ENCODE measurements at regions not wholly inside any gene's neighbourhood (a gene's known extent, or its start where the extent isn't known, plus 50 kb on each side); places are given as distances from the start of the nearest gene placed in this dataset.

DNA sequence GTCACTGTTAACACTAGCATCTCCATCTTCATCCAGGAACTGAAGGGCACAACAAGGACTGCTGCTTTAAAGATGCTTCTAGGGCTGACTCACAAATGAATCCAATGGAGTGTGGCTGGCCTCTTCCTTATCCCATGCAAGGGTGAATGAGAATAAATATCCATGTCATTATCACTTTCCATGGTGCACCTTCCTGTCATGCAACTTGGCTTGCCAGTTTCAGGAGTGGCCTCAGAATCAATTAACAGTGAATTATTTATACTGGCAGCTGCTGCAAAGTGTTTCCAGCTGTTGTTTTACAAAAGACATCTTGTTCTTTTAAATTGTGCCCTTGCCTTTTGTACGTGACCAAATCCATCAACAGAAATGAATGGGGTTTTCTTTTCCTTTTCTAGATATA is 499.3 kb upstream of the TMEM132C start:
- Mint-ChIP-seq H3K27me3 (ENCODE audit: low read depth) (peaks cover 7% of the 10 kb centered on the region; the same call in 1 of the 2 replicates), H3K9me3 (peaks cover 69% of the 10 kb centered on the region), H3K27ac (no peak overlapping the region), H3K4me3 (no peak overlapping the region), H3K36me3 (peaks cover 54% of the 10 kb centered on the region), H3K4me1 (no peaks in the 10 kb centered on the region; the same call in 1 of the 2 replicates)
- CTCF ChIA-PET, result no interaction called here
- ATAC-seq (no peak), DNase-seq (ENCODE audit: low spot score) (no peak)
- TF ChIP-seq, protein P1, sequence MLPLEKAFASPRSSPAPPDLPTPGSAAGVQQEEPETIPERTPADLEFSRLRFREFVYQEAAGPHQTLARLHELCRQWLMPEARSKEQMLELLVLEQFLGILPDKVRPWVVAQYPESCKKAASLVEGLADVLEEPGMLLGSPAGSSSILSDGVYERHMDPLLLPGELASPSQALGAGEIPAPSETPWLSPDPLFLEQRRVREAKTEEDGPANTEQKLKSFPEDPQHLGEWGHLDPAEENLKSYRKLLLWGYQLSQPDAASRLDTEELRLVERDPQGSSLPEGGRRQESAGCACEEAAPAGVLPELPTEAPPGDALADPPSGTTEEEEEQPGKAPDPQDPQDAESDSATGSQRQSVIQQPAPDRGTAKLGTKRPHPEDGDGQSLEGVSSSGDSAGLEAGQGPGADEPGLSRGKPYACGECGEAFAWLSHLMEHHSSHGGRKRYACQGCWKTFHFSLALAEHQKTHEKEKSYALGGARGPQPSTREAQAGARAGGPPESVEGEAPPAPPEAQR (CRISPR knock-in tag; IDR thresholded peaks at IDR 0.05), result no peak
- no peak for TF ChIP-seq MXD4 (CRISPR knock-in tag; IDR thresholded peaks at IDR 0.05; ENCODE audit: borderline replicate concordance)
- TF ChIP-seq JAZF1 (CRISPR knock-in tag; IDR thresholded peaks at IDR 0.05), result no peak
- POLR2A ChIA-PET, result no interaction called here

DNA sequence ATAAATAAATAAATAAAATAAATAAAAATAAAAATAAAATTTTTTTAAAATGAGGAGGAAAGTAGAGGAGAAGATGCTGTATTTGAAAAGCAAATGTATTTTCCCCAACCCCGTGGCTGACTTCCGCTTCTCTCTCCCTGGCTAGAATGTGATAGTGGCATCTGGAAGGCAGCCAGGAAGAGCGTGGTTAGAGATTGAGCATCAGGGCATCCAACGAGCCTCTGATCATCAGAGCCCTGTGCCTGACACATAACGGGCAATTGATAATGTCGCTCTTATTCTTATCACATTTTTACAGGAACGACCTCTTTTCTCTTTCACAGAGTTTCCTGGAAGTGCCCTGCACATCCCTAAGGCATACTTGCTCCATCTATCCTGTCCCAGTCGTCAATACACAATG is 496.9 kb upstream of the TMEM132C start:
- Mint-ChIP-seq H3K4me1 (no peaks in the 10 kb centered on the region; the same call in 1 of the 2 replicates), H3K36me3 (peaks cover 61% of the 10 kb centered on the region), H3K27ac (no peak overlapping the region), H3K27me3 (ENCODE audit: low read depth) (peaks cover 7% of the 10 kb centered on the region), H3K9me3 (peaks cover 75% of the 10 kb centered on the region), H3K4me3 (no peak overlapping the region)
- ATAC-seq, result no peak
- TF ChIP-seq, protein P2, sequence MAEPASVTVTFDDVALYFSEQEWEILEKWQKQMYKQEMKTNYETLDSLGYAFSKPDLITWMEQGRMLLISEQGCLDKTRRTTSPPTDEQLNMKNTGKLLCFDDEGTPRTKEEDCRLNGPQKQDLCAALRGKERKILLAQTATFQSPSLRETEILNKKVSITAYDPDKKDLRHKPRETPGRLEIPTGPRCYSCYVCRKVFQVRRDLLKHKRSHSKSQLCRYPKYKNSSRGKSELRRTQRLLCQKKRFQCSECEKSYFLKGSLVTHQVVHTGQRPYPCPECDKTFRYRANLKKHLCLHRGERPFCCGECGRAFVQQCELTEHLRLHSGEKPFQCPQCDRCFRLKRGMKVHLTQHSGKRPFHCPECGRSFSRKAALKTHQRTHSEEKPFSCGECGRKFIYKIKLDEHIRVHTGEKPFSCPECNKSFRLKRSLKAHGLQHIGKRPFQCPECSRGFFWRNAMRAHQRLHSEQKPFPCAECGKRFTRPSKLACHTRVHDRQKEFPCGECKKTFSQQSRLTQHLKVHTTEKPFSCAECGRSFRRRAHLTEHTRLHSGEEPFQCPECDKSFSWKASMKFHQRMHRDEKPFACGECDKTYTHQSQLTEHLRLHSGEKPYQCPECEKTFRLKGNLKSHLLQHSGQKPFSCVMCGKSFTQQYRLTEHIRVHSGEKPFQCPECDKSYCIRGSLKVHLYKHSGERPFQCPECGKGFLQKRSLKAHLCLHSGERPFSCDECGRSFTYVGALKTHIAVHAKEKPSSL (CRISPR knock-in tag; conservative IDR thresholded peaks at IDR 0.05), result no peak
- TF ChIP-seq, protein P3, sequence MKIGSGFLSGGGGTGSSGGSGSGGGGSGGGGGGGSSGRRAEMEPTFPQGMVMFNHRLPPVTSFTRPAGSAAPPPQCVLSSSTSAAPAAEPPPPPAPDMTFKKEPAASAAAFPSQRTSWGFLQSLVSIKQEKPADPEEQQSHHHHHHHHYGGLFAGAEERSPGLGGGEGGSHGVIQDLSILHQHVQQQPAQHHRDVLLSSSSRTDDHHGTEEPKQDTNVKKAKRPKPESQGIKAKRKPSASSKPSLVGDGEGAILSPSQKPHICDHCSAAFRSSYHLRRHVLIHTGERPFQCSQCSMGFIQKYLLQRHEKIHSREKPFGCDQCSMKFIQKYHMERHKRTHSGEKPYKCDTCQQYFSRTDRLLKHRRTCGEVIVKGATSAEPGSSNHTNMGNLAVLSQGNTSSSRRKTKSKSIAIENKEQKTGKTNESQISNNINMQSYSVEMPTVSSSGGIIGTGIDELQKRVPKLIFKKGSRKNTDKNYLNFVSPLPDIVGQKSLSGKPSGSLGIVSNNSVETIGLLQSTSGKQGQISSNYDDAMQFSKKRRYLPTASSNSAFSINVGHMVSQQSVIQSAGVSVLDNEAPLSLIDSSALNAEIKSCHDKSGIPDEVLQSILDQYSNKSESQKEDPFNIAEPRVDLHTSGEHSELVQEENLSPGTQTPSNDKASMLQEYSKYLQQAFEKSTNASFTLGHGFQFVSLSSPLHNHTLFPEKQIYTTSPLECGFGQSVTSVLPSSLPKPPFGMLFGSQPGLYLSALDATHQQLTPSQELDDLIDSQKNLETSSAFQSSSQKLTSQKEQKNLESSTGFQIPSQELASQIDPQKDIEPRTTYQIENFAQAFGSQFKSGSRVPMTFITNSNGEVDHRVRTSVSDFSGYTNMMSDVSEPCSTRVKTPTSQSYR (CRISPR knock-in tag; IDR thresholded peaks at IDR 0.05), result no peak
- TF ChIP-seq SOX15 (CRISPR knock-in tag; IDR thresholded peaks at IDR 0.05), result no peak
- no peak for TF ChIP-seq SMAD4 (CRISPR knock-in tag; IDR thresholded peaks at IDR 0.05)
- TF ChIP-seq FOXJ3 (CRISPR knock-in tag; IDR thresholded peaks at IDR 0.05; ENCODE audit: borderline replicate concordance), result no peak
- no peak for TF ChIP-seq SMAD3 (CRISPR knock-in tag; IDR thresholded peaks at IDR 0.05; ENCODE audit: borderline replicate concordance)
- TF ChIP-seq ZNF423 (CRISPR knock-in tag; IDR thresholded peaks at IDR 0.05), result no peak
- TF ChIP-seq, protein P4, sequence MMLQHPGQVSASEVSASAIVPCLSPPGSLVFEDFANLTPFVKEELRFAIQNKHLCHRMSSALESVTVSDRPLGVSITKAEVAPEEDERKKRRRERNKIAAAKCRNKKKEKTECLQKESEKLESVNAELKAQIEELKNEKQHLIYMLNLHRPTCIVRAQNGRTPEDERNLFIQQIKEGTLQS (CRISPR knock-in tag; conservative IDR thresholded peaks at IDR 0.05), result no peak
- TF ChIP-seq, protein P5, sequence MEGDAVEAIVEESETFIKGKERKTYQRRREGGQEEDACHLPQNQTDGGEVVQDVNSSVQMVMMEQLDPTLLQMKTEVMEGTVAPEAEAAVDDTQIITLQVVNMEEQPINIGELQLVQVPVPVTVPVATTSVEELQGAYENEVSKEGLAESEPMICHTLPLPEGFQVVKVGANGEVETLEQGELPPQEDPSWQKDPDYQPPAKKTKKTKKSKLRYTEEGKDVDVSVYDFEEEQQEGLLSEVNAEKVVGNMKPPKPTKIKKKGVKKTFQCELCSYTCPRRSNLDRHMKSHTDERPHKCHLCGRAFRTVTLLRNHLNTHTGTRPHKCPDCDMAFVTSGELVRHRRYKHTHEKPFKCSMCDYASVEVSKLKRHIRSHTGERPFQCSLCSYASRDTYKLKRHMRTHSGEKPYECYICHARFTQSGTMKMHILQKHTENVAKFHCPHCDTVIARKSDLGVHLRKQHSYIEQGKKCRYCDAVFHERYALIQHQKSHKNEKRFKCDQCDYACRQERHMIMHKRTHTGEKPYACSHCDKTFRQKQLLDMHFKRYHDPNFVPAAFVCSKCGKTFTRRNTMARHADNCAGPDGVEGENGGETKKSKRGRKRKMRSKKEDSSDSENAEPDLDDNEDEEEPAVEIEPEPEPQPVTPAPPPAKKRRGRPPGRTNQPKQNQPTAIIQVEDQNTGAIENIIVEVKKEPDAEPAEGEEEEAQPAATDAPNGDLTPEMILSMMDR (IDR thresholded peaks at IDR 0.05), result no peak
- no peak for TF ChIP-seq ESRRA (CRISPR knock-in tag; IDR thresholded peaks at IDR 0.05; ENCODE audit: borderline replicate concordance)
- TF ChIP-seq ZNF232 (CRISPR knock-in tag; IDR thresholded peaks at IDR 0.05), result no peak
- TF ChIP-seq, protein P6, sequence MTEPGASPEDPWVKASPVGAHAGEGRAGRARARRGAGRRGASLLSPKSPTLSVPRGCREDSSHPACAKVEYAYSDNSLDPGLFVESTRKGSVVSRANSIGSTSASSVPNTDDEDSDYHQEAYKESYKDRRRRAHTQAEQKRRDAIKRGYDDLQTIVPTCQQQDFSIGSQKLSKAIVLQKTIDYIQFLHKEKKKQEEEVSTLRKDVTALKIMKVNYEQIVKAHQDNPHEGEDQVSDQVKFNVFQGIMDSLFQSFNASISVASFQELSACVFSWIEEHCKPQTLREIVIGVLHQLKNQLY (CRISPR knock-in tag; IDR thresholded peaks at IDR 0.05), result no peak
- ChIA-PET POLR2A (no interaction called here), CTCF (no interaction called here)
- no peak for DNase-seq (ENCODE audit: low spot score)
